HFF-Myc (cell line): ENCODE measurements at regions not wholly inside any gene's neighbourhood (a gene's known extent, or its start where the extent isn't known, plus 50 kb on each side); places are given as distances from the start of the nearest gene placed in this dataset.
"Not testable (repeated sequence)": the region's sequence is repeated elsewhere in the genome, so short reads cannot be mapped to it uniquely, and the experiment has no call there.

ENCODE experiments used
- DNase-seq: peaks from one replicate; pipeline ENCODE4 v3.0.0-alpha.2; 2011; ENCODE audit warnings: low read depth; ENCODE audit errors: extremely low read depth
- H3K4me3 ChIP-seq: replicated peaks from 2 replicates; pipeline ENCODE4 v1.5.1; 2011; ENCODE audit warnings: low read depth, mild to moderate bottlenecking, control low read depth, low read length
- CTCF ChIP-seq: IDR thresholded peaks from 2 replicates; pipeline ENCODE4 v1.5.1; 2012; ENCODE audit warnings: mild to moderate bottlenecking, low read depth, low read length, control low read depth; ENCODE audit errors: missing control alignments

GRCh38 chr18:8882632-8883408 is 177.5 kb downstream of the MTCL1 start:
- peak; percentile 63 for TF ChIP-seq CTCF
- no peak overlapping the region for H3K4me3 ChIP-seq
- no peak for DNase-seq

DNA sequence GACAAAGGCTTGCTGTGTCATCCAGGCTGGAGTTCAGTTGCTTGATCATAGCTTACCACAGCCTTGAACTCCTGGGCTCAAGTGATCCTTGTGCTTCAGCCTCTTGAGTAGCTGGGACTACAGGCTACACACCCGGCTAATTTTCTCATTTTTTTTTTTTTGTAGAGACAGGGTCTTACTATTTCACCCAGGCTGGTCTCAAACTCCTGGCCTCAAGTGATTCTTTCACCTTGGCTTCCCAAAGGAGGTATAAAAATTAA is 178.0 kb downstream of the MTCL1 start:
- no peak for TF ChIP-seq CTCF
- H3K4me3 ChIP-seq = no peak overlapping the region

GRCh38 chr18:8887877-8888276 is 182.5 kb downstream of the MTCL1 start:
- not testable (repeated sequence) for DNase-seq, H3K4me3 ChIP-seq

More for the DNA sequence above, 178.0 kb downstream of the MTCL1 start:
- no peak for DNase-seq

GRCh38 chr18:8889489-8889888 is 184.1 kb downstream of the MTCL1 start:
- H3K4me3 ChIP-seq = no peak overlapping the region
- DNase-seq = no peak
- TF ChIP-seq CTCF = no peak

GRCh38 chr18:8890503-8890902 is 185.1 kb downstream of the MTCL1 start:
- not testable (repeated sequence) for DNase-seq, H3K4me3 ChIP-seq

GRCh38 chr18:8890957-8891464 is 185.7 kb downstream of the MTCL1 start:
- no peak overlapping the region for H3K4me3 ChIP-seq
- TF ChIP-seq CTCF = no peak
- peak; percentile 89 for DNase-seq

DNA sequence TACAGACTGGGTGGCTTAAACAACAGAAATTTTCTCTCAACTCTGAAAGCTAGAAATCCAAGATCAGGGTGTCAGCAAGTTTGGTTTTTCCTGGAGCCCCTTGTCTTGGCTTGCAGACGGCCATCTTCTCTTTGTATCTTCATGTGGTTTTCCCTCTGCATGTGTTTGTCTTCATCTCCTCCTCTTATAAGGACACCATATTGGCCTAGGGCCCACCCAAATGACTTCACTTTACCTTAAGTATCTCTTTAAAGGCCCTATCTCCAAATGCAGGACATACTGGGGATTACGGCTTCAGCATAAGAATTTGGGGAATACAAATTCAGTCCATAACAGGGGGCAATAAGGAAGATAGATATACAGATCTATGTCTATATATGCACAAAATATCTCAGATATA is 187.9 kb downstream of the MTCL1 start:
- DNase-seq = no peak
- TF ChIP-seq CTCF = no peak
- no peak overlapping the region for H3K4me3 ChIP-seq

GRCh38 chr18:8893628-8894231 is 188.4 kb downstream of the MTCL1 start:
- DNase-seq = no peak
- no peak for TF ChIP-seq CTCF
- no peak overlapping the region for H3K4me3 ChIP-seq
